ENCODE measurements at regions not wholly inside any gene's neighbourhood (a gene's known extent, or its start where the extent isn't known, plus 50 kb on each side); places are given as distances from the start of the nearest gene placed in this dataset.

- TF ChIP-seq POLR2AphosphoS5 (IDR thresholded peaks at IDR 0.05; ENCODE audit: borderline replicate concordance, low read depth, low read length): no peak
- no peak for TF ChIP-seq EZH2 (IDR thresholded peaks at IDR 0.05)
Observed at GRCh38 chr4:44120646-44121045, 328.0 kb downstream of the KCTD8 start.

Measured in SK-N-MC (cell line).